GM23338 (cell line): ENCODE measurements at regions not wholly inside any gene's neighbourhood (a gene's known extent, or its start where the extent isn't known, plus 50 kb on each side); places are given as distances from the start of the nearest gene placed in this dataset.

Source experiments
- ATAC-seq: fragments of 200-7000 bp; cut with Tn5 transposase; 3 replicates; pipeline ENCODE4 v1.9.1; 2020
- DNase-seq: peaks from one replicate; pipeline ENCODE4 v3.0.0-alpha.2; 2015; ENCODE audit warnings: low spot score
- H2AFZ ChIP-seq: fragments of 200-600 bp; sonication (generic); 2 replicates; pipeline ENCODE4 v1.8.0; 2016; ENCODE audit warnings: antibody characterized with exemption, mild to moderate bottlenecking, moderate library complexity
- H3F3A ChIP-seq: fragments of 200-600 bp; sonication (generic); replicated peaks from 2 replicates; pipeline ENCODE4 v1.8.0; 2017; ENCODE audit warnings: antibody characterized with exemption, mixed run types, low read depth
- H3K27ac ChIP-seq: fragments of 200-600 bp; sonication (generic); 2 replicates; pipeline ENCODE4 v1.6.1; 2016; ENCODE audit warnings: low read depth
- H3K27me3 ChIP-seq: fragments of 200-600 bp; sonication (generic); 2 replicates; pipeline ENCODE4 v1.8.0; 2016; ENCODE audit warnings: mild to moderate bottlenecking, mixed run types, moderate library complexity; ENCODE audit not compliant: insufficient read depth
- H3K36me3 ChIP-seq: fragments of 200-600 bp; sonication (generic); 2 replicates; pipeline ENCODE4 v1.8.0; 2016; ENCODE audit warnings: mild to moderate bottlenecking; ENCODE audit not compliant: insufficient read depth
- H3K4me1 ChIP-seq: fragments of 200-600 bp; sonication (generic); 2 replicates; pipeline ENCODE4 v1.8.0; 2016; ENCODE audit warnings: mild to moderate bottlenecking, moderate library complexity; ENCODE audit not compliant: insufficient read depth
- H3K4me2 ChIP-seq: fragments of 200-600 bp; sonication (generic); 2 replicates; pipeline ENCODE4 v1.7.1; 2017; ENCODE audit warnings: mixed run types
- H3K4me3 ChIP-seq: fragments of 200-600 bp; sonication (generic); 2 replicates; pipeline ENCODE4 v1.6.1; 2016; ENCODE audit warnings: mixed run types
- H3K79me2 ChIP-seq: fragments of 200-600 bp; sonication (generic); replicated peaks from 2 replicates; pipeline ENCODE4 v1.8.0; 2017; ENCODE audit warnings: mild to moderate bottlenecking; ENCODE audit not compliant: insufficient read depth
- H3K9me2 ChIP-seq: fragments of 200-600 bp; sonication (generic); 2 replicates; pipeline ENCODE4 v1.8.0; 2017; ENCODE audit not compliant: insufficient read depth
- H4K20me1 ChIP-seq: fragments of 200-600 bp; sonication (generic); replicated peaks from 2 replicates; pipeline ENCODE4 v1.8.0; 2017; ENCODE audit warnings: mild to moderate bottlenecking; ENCODE audit not compliant: insufficient read depth
- H3K27ac Mint-ChIP-seq: 2 replicates; pipeline ENCODE4 v1.8.0; 2020; ENCODE audit warnings: inconsistent platforms, mild to moderate bottlenecking, moderate library complexity, mixed read lengths
- H3K27me3 Mint-ChIP-seq: 3 replicates; pipeline ENCODE4 v1.8.0; 2022; ENCODE audit warnings: low read depth, mild to moderate bottlenecking, moderate library complexity, mixed read lengths, inconsistent platforms; ENCODE audit not compliant: insufficient read depth, poor library complexity
- H3K36me3 Mint-ChIP-seq: 3 replicates; pipeline ENCODE4 v1.8.0; 2021; ENCODE audit warnings: low read depth, mild to moderate bottlenecking, inconsistent platforms, moderate library complexity, mixed read lengths
- H3K4me1 Mint-ChIP-seq: 3 replicates; pipeline ENCODE4 v1.8.0; 2020; ENCODE audit warnings: mild to moderate bottlenecking, inconsistent platforms, mixed read lengths
- H3K4me3 Mint-ChIP-seq: 3 replicates; pipeline ENCODE4 v1.8.0; 2021; ENCODE audit warnings: moderate library complexity, mild to moderate bottlenecking, inconsistent platforms, mixed read lengths
- H3K9me3 Mint-ChIP-seq: 3 replicates; pipeline ENCODE4 v1.8.0; 2020; ENCODE audit warnings: moderate library complexity, mild to moderate bottlenecking, inconsistent platforms, mixed read lengths
- EZH2 ChIP-seq: fragments of 200-600 bp; sonication (generic); IDR thresholded peaks from one replicate; pipeline ENCODE4 v1.8.0; 2017; ENCODE audit warnings: antibody characterized with exemption, mild to moderate bottlenecking, low read depth; ENCODE audit not compliant: unreplicated experiment
- NANOG ChIP-seq: IDR thresholded peaks from 2 replicates; pipeline ENCODE4 v1.6.1; 2016; ENCODE audit warnings: antibody characterized with exemption, borderline replicate concordance
- POLR2AphosphoS5 ChIP-seq: IDR thresholded peaks from 2 replicates; pipeline ENCODE4 v1.6.1; 2016; ENCODE audit warnings: antibody characterized with exemption, low read depth
- ZNF462 ChIP-seq: fragments of 250-450 bp; sonication (Bioruptor Pico); IDR thresholded peaks from 2 replicates; pipeline ENCODE4 v1.5.0; 2020; ENCODE audit warnings: mild to moderate bottlenecking, moderate library complexity
- TF ChIP-seq, protein P1 (sequence below): IDR thresholded peaks from 2 replicates; pipeline ENCODE4 v1.6.1; 2016; ENCODE audit warnings: antibody characterized with exemption

DNA sequence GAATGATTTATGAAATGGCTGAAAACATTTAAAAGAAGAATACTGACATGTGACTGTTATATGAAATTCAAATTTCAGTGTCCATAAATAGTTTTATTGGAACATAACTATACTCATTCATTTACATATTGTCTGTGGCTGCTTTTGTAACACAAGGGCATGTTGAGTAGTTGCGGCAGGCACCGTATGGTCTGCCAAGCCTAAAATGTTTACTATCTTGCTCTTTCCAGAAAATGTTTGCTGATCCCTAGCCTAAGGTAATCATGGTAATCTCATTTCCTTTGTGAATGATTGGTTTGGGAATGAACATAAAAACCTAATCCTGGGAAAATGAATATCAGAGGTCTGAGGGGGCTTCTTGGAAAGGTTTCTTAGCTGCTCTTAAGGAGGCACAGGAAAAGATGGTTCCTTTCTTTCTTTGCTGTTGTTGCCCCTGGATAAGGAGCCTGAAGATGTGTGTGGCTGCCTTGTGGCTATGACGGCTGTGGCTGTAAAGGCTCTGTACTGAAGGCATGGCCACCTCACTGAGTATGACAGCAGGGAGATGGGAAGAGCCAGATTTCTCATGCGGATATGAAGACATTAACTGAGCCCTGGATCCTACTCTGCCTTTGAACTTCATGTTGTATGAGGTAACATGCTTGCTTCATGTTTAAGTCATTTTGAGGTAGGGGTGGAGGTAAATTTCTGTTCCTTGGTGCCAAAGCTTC, 419.4 kb upstream of the CLINT1 start:
- Histone ChIP-seq H3K27ac (no peak overlapping the region), H4K20me1 (no peaks in the 10 kb centered on the region), H3K27me3 (no peaks in the 10 kb centered on the region), H2AFZ (no peak overlapping the region), H3K36me3 (no peaks in the 10 kb centered on the region), H3K4me2 (no peak overlapping the region), H3K9me2 (peaks cover 7% of the 10 kb centered on the region; the same call in 1 of the 2 replicates), H3K79me2 (no peaks in the 10 kb centered on the region), H3F3A (no peaks in the 10 kb centered on the region), H3K4me1 (peaks cover under 1% of the 10 kb centered on the region), H3K4me3 (no peak overlapping the region)
- no peaks in the 10 kb centered on the region for H3K36me3 Mint-ChIP-seq
- no peaks in the 10 kb centered on the region for H3K27me3 Mint-ChIP-seq
- DNase-seq (no peak), ATAC-seq (no peak)
- no peak overlapping the region for H3K4me3 Mint-ChIP-seq
- H3K9me3 Mint-ChIP-seq, result no peaks in the 10 kb centered on the region; the same call in 2 of the 3 replicates
- H3K4me1 Mint-ChIP-seq, result peaks cover 7% of the 10 kb centered on the region
- TF ChIP-seq POLR2AphosphoS5 (no peak), ZNF462 (CRISPR knock-in tag) (no peak)
- H3K27ac Mint-ChIP-seq, result no peak overlapping the region

DNA sequence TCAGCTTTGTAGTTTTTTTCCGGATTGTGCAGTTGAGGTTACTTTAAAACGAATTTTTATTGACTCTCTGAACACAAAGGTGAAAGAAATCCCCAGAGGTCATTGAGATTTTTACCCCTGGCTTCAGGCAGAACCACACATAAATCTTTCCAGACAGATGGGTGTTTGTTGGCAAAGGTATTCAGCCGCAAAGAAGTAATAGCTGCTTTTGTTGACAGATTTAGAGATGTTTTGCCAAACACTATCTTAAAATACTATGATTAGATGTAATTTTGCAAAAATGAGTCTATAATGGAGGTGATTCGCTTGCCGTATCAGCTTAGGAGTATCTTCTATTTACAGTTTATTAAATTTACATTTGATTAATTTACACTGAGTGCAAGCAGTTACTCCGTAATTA, 418.3 kb upstream of the CLINT1 start:
- Histone ChIP-seq H3K27ac (no peak overlapping the region), H3K27me3 (no peaks in the 10 kb centered on the region), H3K4me3 (no peak overlapping the region), H2AFZ (no peak overlapping the region), H4K20me1 (no peaks in the 10 kb centered on the region), H3K79me2 (no peaks in the 10 kb centered on the region), H3K9me2 (peaks cover 7% of the 10 kb centered on the region; the same call in 1 of the 2 replicates), H3K36me3 (no peaks in the 10 kb centered on the region), H3K4me1 (peaks cover 10% of the 10 kb centered on the region), H3F3A (no peaks in the 10 kb centered on the region), H3K4me2 (no peak overlapping the region)
- Mint-ChIP-seq H3K36me3 (no peaks in the 10 kb centered on the region), H3K4me1 (peaks cover 18% of the 10 kb centered on the region), H3K4me3 (no peak overlapping the region), H3K27ac (no peak overlapping the region), H3K27me3 (peaks cover 2% of the 10 kb centered on the region), H3K9me3 (no peaks in the 10 kb centered on the region; the same call in 2 of the 3 replicates)
- no peak for ATAC-seq
- DNase-seq, result no peak
- no peak for TF ChIP-seq POLR2AphosphoS5
- TF ChIP-seq EZH2, result no peak
- no peak for TF ChIP-seq NANOG
- TF ChIP-seq, protein P1, sequence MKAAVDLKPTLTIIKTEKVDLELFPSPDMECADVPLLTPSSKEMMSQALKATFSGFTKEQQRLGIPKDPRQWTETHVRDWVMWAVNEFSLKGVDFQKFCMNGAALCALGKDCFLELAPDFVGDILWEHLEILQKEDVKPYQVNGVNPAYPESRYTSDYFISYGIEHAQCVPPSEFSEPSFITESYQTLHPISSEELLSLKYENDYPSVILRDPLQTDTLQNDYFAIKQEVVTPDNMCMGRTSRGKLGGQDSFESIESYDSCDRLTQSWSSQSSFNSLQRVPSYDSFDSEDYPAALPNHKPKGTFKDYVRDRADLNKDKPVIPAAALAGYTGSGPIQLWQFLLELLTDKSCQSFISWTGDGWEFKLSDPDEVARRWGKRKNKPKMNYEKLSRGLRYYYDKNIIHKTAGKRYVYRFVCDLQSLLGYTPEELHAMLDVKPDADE, result no peak
